ENCODE measurements at regions not wholly inside any gene's neighbourhood (a gene's known extent, or its start where the extent isn't known, plus 50 kb on each side); places are given as distances from the start of the nearest gene placed in this dataset.
"Not testable (repeated sequence)": the region's sequence is repeated elsewhere in the genome, so short reads cannot be mapped to it uniquely, and the experiment has no call there.

GRCh38 chr2:144674071-144674470 lies 154.2 kb upstream of the ZEB2 start:
- DNase-seq, result no peak

GRCh38 chr2:144673456-144673855 lies 153.5 kb upstream of the ZEB2 start:
- DNase-seq, result no peak

- no peak for DNase-seq
These were observed 152.0 kb upstream of the ZEB2 start for GRCh38 chr2:144671695-144672455.

GRCh38 chr2:144670738-144671137 lies 150.8 kb upstream of the ZEB2 start:
- DNase-seq, result no peak

- DNase-seq, result no peak
These were observed 150.2 kb upstream of the ZEB2 start for GRCh38 chr2:144670080-144670479.

GRCh38 chr2:144669196-144669987 lies 149.5 kb upstream of the ZEB2 start:
- no peak for DNase-seq

GRCh38 chr2:144668493-144669110 lies 148.7 kb upstream of the ZEB2 start:
- no peak for DNase-seq

- DNase-seq, result no peak
These were observed 146.1 kb upstream of the ZEB2 start for GRCh38 chr2:144666032-144666431.

GRCh38 chr2:144663207-144663606 lies 143.3 kb upstream of the ZEB2 start:
- DNase-seq, result no peak

- no peak for DNase-seq
These were observed 140.8 kb upstream of the ZEB2 start for GRCh38 chr2:144660518-144661316.

GRCh38 chr2:144659731-144660275 lies 139.9 kb upstream of the ZEB2 start:
- no peak for DNase-seq

- no peak for DNase-seq
These were observed 134.6 kb upstream of the ZEB2 start for GRCh38 chr2:144654523-144654922.

- no peak for DNase-seq
These were observed 131.0 kb upstream of the ZEB2 start for GRCh38 chr2:144650907-144651306.

GRCh38 chr2:144648837-144649465 lies 129.0 kb upstream of the ZEB2 start:
- DNase-seq, result no peak

GRCh38 chr2:144645083-144645778 lies 125.3 kb upstream of the ZEB2 start:
- no peak for DNase-seq

GRCh38 chr2:144644549-144644948 lies 124.6 kb upstream of the ZEB2 start:
- no peak for DNase-seq

GRCh38 chr2:144643537-144644336 lies 123.8 kb upstream of the ZEB2 start:
- DNase-seq, result no peak

GRCh38 chr2:144642856-144643255 lies 122.9 kb upstream of the ZEB2 start:
- no peak for DNase-seq

GRCh38 chr2:144642131-144642530 lies 122.2 kb upstream of the ZEB2 start:
- no peak for DNase-seq

- DNase-seq, result not testable (repeated sequence)
These were observed 118.3 kb upstream of the ZEB2 start for GRCh38 chr2:144638250-144638649.

- not testable (repeated sequence) for DNase-seq
These were observed 116.9 kb upstream of the ZEB2 start for GRCh38 chr2:144636860-144637259.

All from DMS79 treated with DMSO at 0.1 percent for 48 hours (cell line).